Ectodermal cell (in vitro differentiated cells): ENCODE measurements at regions not wholly inside any gene's neighbourhood (a gene's known extent, or its start where the extent isn't known, plus 50 kb on each side); places are given as distances from the start of the nearest gene placed in this dataset.

Experiments used
- H3K27ac ChIP-seq: 2 replicates; pipeline ENCODE4 v1.7.0; 2013; ENCODE audit warnings: mild to moderate bottlenecking, low read depth, low read length; ENCODE audit not compliant: insufficient read depth, poor library complexity, severe bottlenecking
- H3K27me3 ChIP-seq: 2 replicates; pipeline ENCODE4 v1.7.0; 2013; ENCODE audit warnings: mild to moderate bottlenecking, low read length; ENCODE audit not compliant: insufficient read depth, control insufficient read depth, poor library complexity, severe bottlenecking
- H3K36me3 ChIP-seq: one replicate; pipeline ENCODE4 v1.7.0; 2013; ENCODE audit warnings: low read length; ENCODE audit not compliant: control insufficient read depth, insufficient read depth
- H3K4me1 ChIP-seq: one replicate; pipeline ENCODE4 v1.7.0; 2013; ENCODE audit warnings: low read length; ENCODE audit not compliant: control insufficient read depth, insufficient read depth
- H3K4me3 ChIP-seq: 2 replicates; pipeline ENCODE4 v1.7.0; 2013; ENCODE audit warnings: low read depth, low read length, control low read depth; ENCODE audit not compliant: insufficient read depth
- H3K9me3 ChIP-seq: 2 replicates; pipeline ENCODE4 v1.7.0; 2013; ENCODE audit warnings: mild to moderate bottlenecking, low read length, moderate library complexity; ENCODE audit not compliant: control insufficient read depth
- WGBS, 2 experiments: methylation state at CpG; one replicate each; pipeline ENCODE4 v1.1.7; 2013; ENCODE audit warnings: missing lambda C conversion rate in 2 of 2; 5-methylcytosine and 5-hydroxymethylcytosine counted together

- no peaks in the 10 kb centered on the region for H3K9me3 ChIP-seq
- H3K36me3 ChIP-seq, result no peaks in the 10 kb centered on the region
- H3K4me1 ChIP-seq, result peaks cover 21% of the 10 kb centered on the region
- H3K27ac ChIP-seq, result no peak overlapping the region
- WGBS, 2 experiments, result 95% methylated on average over 25 of the region's 25 CpGs
- H3K27me3 ChIP-seq, result no peaks in the 10 kb centered on the region
- no peak overlapping the region for H3K4me3 ChIP-seq
Measured at GRCh38 chr6:167570460-167571400, 245.8 kb downstream of the TTLL2 start.

- no peaks in the 10 kb centered on the region for H3K9me3 ChIP-seq
Measured at GRCh38 chr6:167571550-167571949, 246.7 kb downstream of the TTLL2 start.

GRCh38 chr6:167572106-167572505 is 247.2 kb downstream of the TTLL2 start:
- H3K4me3 ChIP-seq, result no peak overlapping the region
- H3K27me3 ChIP-seq, result no peaks in the 10 kb centered on the region
- peaks cover 16% of the 10 kb centered on the region for H3K4me1 ChIP-seq
- H3K27ac ChIP-seq, result no peak overlapping the region
- 92 to 94% methylated on average over 9 of the region's 10 CpGs for WGBS, 2 experiments
- no peaks in the 10 kb centered on the region for H3K36me3 ChIP-seq
- no peaks in the 10 kb centered on the region for H3K9me3 ChIP-seq

More at GRCh38 chr6:167571550-167571949, 246.7 kb downstream of the TTLL2 start:
- Histone ChIP-seq H3K27ac (no peak overlapping the region), H3K36me3 (no peaks in the 10 kb centered on the region), H3K4me3 (no peak overlapping the region), H3K27me3 (no peaks in the 10 kb centered on the region), H3K4me1 (peaks cover 16% of the 10 kb centered on the region)
- WGBS, 2 experiments, result 90 to 93% methylated on average over 9 of the region's 9 CpGs

DNA sequence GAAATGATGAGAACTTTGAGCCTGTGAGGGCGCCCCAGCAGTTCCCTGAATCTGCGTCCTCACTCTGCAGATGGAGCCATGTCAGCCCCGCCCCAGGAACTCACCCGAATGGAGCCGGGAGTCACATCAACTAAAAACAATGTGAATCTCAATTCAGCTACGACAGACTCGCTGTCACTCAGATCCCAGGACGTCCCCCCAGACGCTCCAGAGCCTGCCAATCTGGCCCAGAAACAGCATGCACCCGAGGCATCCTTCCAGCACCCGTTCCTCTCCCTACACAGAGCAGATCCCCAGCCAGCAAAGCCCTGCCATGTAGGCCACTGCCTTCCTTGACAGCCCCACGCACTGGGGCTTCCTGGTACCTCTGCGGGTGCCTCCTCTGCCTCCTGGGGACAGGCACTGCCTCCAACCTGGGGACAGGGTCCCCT is 248.0 kb downstream of the TTLL2 start:
- Histone ChIP-seq H3K9me3 (no peaks in the 10 kb centered on the region), H3K27me3 (no peaks in the 10 kb centered on the region), H3K27ac (no peak overlapping the region), H3K36me3 (no peaks in the 10 kb centered on the region), H3K4me3 (no peak overlapping the region), H3K4me1 (peaks cover 16% of the 10 kb centered on the region)
- 60 to 71% methylated on average over 13 of the region's 13 CpGs for WGBS, 2 experiments

GRCh38 chr6:167573461-167574215 is 248.8 kb downstream of the TTLL2 start:
- H3K4me1 ChIP-seq, result peaks cover 16% of the 10 kb centered on the region
- no peaks in the 10 kb centered on the region for H3K36me3 ChIP-seq
- no peak overlapping the region for H3K27ac ChIP-seq
- WGBS, 2 experiments, result 85 to 87% methylated on average over 16 of the region's 16 CpGs
- H3K27me3 ChIP-seq, result no peaks in the 10 kb centered on the region
- H3K9me3 ChIP-seq, result no peaks in the 10 kb centered on the region
- no peak overlapping the region for H3K4me3 ChIP-seq

DNA sequence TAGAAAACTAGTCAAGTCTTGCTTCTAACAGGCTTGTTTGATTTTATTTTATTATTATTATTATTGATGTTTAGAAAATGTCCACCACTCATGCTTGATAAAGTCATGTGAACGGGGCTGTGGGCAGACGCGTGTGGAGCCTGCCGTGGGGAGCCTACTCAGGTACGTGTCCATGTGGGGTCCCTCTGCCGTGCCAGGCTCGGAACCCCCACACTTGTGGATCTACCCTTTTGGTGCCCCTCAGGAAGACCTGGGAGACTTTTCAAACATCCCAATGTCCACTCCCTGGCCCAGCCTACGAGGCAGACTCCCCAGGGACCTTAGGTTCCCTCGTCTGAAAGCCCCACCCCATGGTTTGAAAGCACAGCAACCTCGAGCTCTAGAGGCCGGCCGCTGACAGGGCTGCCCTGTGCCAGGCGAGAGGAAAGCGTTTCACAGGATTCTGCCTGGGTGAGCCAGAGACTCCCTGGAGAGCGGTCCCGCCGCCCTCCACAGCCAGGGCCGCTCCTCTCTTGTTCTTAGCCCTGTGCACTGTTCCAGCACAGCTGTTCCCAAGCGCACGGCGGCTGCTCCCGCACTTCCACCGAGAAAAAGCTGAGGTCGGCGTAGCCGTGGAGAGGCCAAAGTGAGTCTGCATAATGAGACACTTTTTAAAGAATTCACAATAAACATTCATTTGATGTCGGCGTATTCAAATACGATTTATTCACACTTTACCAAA is 249.7 kb downstream of the TTLL2 start:
- no peaks in the 10 kb centered on the region for H3K36me3 ChIP-seq
- 91 to 93% methylated on average over 29 of the region's 29 CpGs for WGBS, 2 experiments
- H3K27me3 ChIP-seq, result no peaks in the 10 kb centered on the region
- no peak overlapping the region for H3K4me3 ChIP-seq
- H3K27ac ChIP-seq, result no peak overlapping the region
- H3K4me1 ChIP-seq, result peaks cover 16% of the 10 kb centered on the region
- H3K9me3 ChIP-seq, result no peaks in the 10 kb centered on the region

GRCh38 chr6:167575158-167575696 is 250.3 kb downstream of the TTLL2 start:
- H3K4me3 ChIP-seq, result no peak overlapping the region
- 94% methylated on average over 23 of the region's 23 CpGs for WGBS, 2 experiments
- H3K27ac ChIP-seq, result no peak overlapping the region
- H3K27me3 ChIP-seq, result no peaks in the 10 kb centered on the region
- H3K4me1 ChIP-seq, result peaks cover 16% of the 10 kb centered on the region
- H3K36me3 ChIP-seq, result no peaks in the 10 kb centered on the region
- no peaks in the 10 kb centered on the region for H3K9me3 ChIP-seq

- no peaks in the 10 kb centered on the region for H3K27me3 ChIP-seq
- H3K4me1 ChIP-seq, result peaks cover 16% of the 10 kb centered on the region
- H3K4me3 ChIP-seq, result no peak overlapping the region
- no peaks in the 10 kb centered on the region for H3K36me3 ChIP-seq
- no peak overlapping the region for H3K27ac ChIP-seq
- 92% methylated on average over 23 of the region's 23 CpGs for WGBS, 2 experiments
- no peaks in the 10 kb centered on the region for H3K9me3 ChIP-seq
Measured at GRCh38 chr6:167576050-167576741, 250.5 kb upstream of the AFDN start.

DNA sequence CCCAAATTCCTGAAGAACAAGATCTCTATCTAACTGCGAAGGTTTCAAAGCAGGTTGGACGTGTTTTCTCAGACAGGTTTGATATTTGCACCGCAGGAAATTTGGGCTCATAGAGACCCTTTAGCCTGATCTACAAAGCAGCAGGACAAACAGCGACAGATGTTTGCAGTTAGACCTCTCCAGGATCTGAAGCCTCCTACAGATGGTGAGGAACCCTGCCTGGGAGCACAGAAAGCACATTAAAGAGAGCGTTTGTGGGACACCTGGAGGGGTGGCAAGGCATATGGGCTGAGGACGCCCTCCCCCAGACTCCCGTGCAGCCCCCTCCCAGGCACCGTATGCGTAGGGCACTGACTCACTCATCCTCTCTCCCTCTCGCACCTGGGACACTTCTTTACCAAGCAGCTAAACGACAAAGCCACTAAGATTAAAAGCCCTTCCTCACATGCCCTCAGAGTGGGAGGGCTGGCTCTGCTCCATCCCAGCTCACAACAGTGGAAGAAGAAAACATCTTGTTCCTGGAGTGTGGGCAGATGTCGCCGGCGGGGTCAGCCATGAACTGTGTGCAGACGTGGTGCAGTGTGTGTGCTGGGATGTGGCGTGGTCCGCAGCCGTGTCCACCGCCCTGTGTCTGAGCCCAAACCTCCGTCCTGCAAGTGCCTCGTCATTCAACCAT is 249.7 kb upstream of the AFDN start:
- no peaks in the 10 kb centered on the region for H3K27me3 ChIP-seq
- peaks cover 16% of the 10 kb centered on the region for H3K4me1 ChIP-seq
- H3K36me3 ChIP-seq, result no peaks in the 10 kb centered on the region
- 80 to 84% methylated on average over 21 of the region's 21 CpGs for WGBS, 2 experiments
- no peak overlapping the region for H3K4me3 ChIP-seq
- no peak overlapping the region for H3K27ac ChIP-seq
- no peaks in the 10 kb centered on the region for H3K9me3 ChIP-seq
